ENCODE measurements at regions not wholly inside any gene's neighbourhood (a gene's known extent, or its start where the extent isn't known, plus 50 kb on each side); places are given as distances from the start of the nearest gene placed in this dataset.

DNA sequence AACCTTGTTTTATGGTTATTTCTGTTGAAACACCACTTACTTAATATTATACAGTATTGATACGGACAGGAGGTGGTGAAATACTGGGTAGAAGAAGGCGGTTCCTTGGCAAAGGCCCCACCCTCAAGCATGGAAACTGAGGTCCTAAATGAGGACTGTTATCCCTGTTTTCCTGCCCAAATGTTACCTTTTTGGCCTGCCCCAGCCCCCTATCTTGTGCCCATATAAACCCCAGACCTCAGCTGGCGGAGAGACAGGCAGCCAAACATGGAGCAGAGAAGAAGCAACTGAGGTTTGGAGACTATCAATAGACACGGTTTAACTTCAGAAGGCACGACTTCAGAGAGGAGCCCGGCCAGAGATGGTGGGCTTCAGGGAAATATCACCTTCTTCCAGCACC is 640.1 kb downstream of the PTPRU start:
- TF ChIP-seq FOXP2 (optimal IDR thresholded peaks at IDR 0.05; ENCODE audit: borderline replicate concordance, extremely low read depth, extremely low read length, insufficient read depth) (no peak), SIN3A (IDR thresholded peaks at IDR 0.05; ENCODE audit: borderline replicate concordance, insufficient read depth, low read length) (no peak), POLR2AphosphoS5 (IDR thresholded peaks at IDR 0.05; ENCODE audit: low read depth, low read length) (no peak), TAF1 (IDR thresholded peaks at IDR 0.05; ENCODE audit: borderline replicate concordance, insufficient read depth, low read length) (no peak)
- TF ChIP-seq, protein P1, sequence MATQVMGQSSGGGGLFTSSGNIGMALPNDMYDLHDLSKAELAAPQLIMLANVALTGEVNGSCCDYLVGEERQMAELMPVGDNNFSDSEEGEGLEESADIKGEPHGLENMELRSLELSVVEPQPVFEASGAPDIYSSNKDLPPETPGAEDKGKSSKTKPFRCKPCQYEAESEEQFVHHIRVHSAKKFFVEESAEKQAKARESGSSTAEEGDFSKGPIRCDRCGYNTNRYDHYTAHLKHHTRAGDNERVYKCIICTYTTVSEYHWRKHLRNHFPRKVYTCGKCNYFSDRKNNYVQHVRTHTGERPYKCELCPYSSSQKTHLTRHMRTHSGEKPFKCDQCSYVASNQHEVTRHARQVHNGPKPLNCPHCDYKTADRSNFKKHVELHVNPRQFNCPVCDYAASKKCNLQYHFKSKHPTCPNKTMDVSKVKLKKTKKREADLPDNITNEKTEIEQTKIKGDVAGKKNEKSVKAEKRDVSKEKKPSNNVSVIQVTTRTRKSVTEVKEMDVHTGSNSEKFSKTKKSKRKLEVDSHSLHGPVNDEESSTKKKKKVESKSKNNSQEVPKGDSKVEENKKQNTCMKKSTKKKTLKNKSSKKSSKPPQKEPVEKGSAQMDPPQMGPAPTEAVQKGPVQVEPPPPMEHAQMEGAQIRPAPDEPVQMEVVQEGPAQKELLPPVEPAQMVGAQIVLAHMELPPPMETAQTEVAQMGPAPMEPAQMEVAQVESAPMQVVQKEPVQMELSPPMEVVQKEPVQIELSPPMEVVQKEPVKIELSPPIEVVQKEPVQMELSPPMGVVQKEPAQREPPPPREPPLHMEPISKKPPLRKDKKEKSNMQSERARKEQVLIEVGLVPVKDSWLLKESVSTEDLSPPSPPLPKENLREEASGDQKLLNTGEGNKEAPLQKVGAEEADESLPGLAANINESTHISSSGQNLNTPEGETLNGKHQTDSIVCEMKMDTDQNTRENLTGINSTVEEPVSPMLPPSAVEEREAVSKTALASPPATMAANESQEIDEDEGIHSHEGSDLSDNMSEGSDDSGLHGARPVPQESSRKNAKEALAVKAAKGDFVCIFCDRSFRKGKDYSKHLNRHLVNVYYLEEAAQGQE (IDR thresholded peaks at IDR 0.05; ENCODE audit: insufficient read depth in 1 of 2, low read depth in 2 of 2, low read length in 2 of 2) = no peak

DNA sequence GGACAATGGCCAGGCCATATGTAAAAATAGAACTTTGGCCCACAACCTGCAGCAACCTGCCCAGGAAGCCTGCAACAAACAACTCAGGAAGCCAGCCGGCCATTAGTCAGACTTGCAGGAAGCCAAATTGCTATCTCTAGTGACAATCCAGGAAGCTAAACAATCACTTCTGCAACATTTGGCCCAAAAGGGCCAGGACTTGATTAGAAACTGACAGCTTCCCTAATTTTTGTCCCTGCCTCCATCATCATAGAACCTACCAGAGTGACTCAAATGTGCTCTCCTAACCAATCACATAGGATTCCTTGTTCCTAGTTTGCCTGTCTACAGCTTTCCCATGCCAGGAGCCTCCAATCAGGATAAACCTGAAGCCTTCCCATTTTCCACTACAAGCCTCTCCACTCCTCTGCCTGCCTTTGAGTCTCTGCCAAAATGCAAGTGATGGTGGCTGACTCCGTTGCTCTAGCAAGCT is 639.3 kb downstream of the PTPRU start:
- no peak for TF ChIP-seq POLR2AphosphoS5 (IDR thresholded peaks at IDR 0.05; ENCODE audit: low read depth, low read length)
- TF ChIP-seq SIN3A (IDR thresholded peaks at IDR 0.05; ENCODE audit: borderline replicate concordance, insufficient read depth, low read length) = no peak
- TF ChIP-seq, protein P1 (IDR thresholded peaks at IDR 0.05; ENCODE audit: insufficient read depth in 1 of 2, low read depth in 2 of 2, low read length in 2 of 2) = peak in 1 of 2 experiments; percentile 66; a peak in 1 of 4 replicates
- TF ChIP-seq TAF1 (IDR thresholded peaks at IDR 0.05; ENCODE audit: borderline replicate concordance, insufficient read depth, low read length) = no peak
- TF ChIP-seq FOXP2 (optimal IDR thresholded peaks at IDR 0.05; ENCODE audit: borderline replicate concordance, extremely low read depth, extremely low read length, insufficient read depth) = no peak

DNA sequence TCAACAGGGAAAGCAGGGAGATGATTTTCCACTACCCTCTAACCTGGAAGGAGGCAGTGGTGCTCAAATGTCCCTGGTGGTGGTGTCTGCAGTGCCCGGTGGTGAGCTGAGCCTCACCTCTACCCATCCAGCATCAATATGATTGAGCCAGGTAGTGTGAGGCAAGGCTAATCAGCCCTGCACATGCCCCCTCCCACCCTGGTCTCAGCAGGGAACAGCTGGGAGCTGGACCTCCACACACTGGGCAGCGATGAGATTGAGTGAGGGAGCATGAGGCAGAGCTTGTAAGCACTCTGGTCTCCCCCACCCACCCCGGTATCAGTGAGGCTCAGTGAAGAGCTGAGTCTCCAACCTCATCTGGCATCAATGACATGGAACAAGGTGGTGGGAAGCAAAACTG is 634.3 kb downstream of the PTPRU start:
- TF ChIP-seq TAF1 (IDR thresholded peaks at IDR 0.05; ENCODE audit: borderline replicate concordance, insufficient read depth, low read length) (no peak), POLR2AphosphoS5 (IDR thresholded peaks at IDR 0.05; ENCODE audit: low read depth, low read length) (no peak), FOXP2 (optimal IDR thresholded peaks at IDR 0.05; ENCODE audit: borderline replicate concordance, extremely low read depth, extremely low read length, insufficient read depth) (no peak), SIN3A (IDR thresholded peaks at IDR 0.05; ENCODE audit: borderline replicate concordance, insufficient read depth, low read length) (no peak)
- TF ChIP-seq, protein P1 (IDR thresholded peaks at IDR 0.05; ENCODE audit: insufficient read depth in 1 of 2, low read depth in 2 of 2, low read length in 2 of 2) = no peak

DNA sequence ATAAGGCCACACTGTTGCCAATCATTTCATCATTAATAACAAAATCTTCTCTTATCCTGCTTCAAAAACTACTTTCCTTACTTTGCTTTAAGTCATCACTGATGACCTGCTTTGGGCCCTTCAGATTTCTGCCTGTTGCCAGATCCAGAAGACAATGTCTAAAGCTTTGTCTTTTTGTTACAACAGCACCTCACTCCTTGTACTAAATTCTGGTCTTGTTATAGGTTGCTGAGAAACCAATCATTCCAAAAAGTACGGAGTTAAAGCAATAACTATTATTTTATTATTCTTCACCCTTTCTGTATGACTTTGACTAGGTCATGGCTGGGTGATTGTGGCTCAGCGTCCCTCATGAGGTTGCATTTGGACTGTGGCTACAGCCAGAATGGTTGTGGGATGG is 633.5 kb downstream of the PTPRU start:
- TF ChIP-seq POLR2AphosphoS5 (IDR thresholded peaks at IDR 0.05; ENCODE audit: low read depth, low read length) = no peak

DNA sequence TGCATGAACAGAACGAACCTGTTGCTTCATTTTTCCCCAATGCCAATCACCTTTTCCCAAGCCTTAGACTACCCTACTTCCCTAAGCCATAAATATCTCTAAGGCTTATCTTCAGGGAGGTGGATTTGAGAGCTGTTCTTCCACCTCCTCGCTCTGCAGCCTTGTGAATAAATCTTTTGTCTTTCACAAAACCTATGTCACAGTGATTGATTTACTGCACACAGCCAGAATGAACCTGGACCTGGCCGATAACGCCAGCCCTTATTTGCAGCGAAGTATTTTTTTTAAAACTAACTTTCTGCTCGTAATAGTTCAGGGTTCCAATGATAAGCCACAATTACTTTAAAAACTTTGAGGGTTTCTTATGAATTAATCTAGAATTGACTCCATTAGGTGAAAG is 632.6 kb downstream of the PTPRU start:
- TF ChIP-seq, protein P1 (IDR thresholded peaks at IDR 0.05; ENCODE audit: insufficient read depth in 1 of 2, low read depth in 2 of 2, low read length in 2 of 2) = no peak
- no peak for TF ChIP-seq SIN3A (IDR thresholded peaks at IDR 0.05; ENCODE audit: borderline replicate concordance, insufficient read depth, low read length)
- TF ChIP-seq FOXP2 (optimal IDR thresholded peaks at IDR 0.05; ENCODE audit: borderline replicate concordance, extremely low read depth, extremely low read length, insufficient read depth) = no peak
- no peak for TF ChIP-seq TAF1 (IDR thresholded peaks at IDR 0.05; ENCODE audit: borderline replicate concordance, insufficient read depth, low read length)
- TF ChIP-seq POLR2AphosphoS5 (IDR thresholded peaks at IDR 0.05; ENCODE audit: low read depth, low read length) = no peak

All from PFSK-1 (cell line).